HG03558 (cell line): ENCODE measurements at regions not wholly inside any gene's neighbourhood (a gene's known extent, or its start where the extent isn't known, plus 50 kb on each side); places are given as distances from the start of the nearest gene placed in this dataset.

Experiments
- ATAC-seq: cut with Tn5 transposase; IDR thresholded peaks from one replicate; pipeline ENCODE4 v1.9.1; 2021; ENCODE audit warnings: moderate number of reproducible peaks; ENCODE audit not compliant: unreplicated experiment; ENCODE audit errors: extremely low read depth

DNA sequence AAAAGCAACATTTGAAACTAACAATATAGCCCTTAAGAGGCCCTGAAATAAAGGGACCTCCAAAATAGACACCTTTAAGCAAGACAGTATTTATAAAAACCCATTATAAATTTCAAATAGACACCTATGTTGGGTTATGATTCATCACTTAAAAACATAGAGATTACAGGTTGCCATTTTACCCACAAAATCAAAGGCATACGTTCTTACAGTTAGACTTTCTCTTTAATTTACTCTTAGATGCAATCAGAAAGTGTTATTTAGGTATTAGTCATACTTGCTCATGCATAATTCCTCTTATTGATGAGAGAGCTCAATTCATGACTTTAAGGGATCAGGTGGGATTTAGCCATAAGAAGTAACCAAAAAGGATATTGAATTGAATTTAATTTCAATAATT is 51.5 kb upstream of the TMEM200A start:
- ATAC-seq: peak; percentile 72

DNA sequence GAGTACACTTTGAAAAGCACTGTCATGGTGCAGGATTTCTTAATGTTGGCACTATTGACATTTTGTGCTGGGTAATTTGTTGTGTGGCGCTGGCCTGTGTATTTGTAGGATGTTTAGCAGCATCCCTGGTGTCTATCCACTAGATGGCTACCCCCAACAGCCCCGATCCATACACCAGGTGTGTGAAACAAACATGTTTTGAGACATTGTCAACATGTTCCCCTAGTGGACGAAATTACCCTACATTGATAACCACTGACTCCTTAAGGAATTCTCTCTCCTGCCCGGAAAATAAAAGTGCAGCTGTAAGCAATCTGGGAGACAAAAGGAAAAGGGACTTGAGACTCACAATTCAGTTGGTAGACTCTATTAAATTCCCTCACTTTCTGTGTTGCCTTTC is 52.6 kb upstream of the TMEM200A start:
- ATAC-seq: no peak

DNA sequence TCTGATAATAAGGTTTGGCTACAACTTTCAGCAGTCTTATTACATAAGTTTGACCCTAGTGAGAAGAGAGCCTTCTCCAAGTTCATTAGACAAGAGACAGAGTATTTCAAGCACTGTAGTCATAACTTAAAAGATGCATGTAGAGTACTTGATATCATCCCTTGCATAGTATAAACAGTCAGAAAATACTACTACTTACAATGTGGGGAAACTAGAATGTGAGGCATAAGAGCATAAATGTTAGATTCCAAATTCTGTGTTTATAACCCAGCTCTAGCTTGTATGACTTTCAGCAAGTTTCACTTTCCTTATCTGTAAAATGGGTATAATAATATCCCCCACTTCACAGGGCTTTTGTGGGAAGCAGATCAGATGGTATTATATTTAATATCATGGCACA is 56.8 kb upstream of the TMEM200A start:
- no peak for ATAC-seq

DNA sequence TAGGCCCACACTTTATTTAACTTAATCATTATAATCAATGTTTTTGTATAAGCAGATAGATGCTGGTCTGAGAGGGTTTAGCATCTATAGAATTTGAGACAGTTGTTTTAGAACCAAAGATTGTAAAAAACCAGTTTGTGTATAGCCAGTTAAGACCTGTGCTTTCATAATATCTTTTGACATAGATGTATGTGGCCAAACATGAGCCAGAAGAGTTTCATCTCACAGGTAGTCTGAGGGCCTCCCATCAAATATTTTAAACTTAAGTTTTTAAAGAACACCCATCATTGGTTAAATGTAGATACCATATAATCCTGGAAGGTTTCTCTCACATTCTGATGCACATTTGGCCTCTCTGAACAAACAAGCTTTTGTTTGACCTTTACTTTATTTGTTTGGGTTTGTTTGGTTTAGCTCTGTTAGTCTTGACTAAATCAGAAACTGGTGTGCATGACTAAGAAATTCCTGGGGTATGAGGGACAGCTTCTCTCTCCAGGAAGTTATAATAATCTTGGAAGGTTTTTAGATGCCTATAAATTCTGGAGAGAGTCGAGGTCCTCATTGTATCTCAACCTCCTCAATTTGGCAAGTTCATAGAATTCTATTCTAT is 58.0 kb upstream of the TMEM200A start:
- no peak for ATAC-seq

DNA sequence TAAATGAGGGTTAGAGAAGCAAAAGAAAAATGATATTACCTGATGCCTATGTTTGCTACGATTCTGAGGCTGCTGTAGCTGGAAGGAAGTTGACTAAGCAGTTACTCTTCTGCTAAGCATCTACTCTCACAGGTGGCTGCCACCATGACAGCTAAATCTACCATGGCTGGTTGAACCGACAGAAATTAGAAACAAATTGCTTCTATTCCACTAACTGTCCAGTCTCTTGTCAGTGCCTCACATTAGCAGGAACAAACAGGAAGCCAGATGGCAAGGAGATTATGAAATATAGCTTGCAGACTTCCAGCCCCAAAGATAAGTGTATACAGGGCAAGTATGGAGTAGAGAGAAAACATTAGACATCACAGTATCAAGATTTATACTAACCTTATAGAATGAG is 59.4 kb upstream of the TMEM200A start:
- ATAC-seq: no peak

DNA sequence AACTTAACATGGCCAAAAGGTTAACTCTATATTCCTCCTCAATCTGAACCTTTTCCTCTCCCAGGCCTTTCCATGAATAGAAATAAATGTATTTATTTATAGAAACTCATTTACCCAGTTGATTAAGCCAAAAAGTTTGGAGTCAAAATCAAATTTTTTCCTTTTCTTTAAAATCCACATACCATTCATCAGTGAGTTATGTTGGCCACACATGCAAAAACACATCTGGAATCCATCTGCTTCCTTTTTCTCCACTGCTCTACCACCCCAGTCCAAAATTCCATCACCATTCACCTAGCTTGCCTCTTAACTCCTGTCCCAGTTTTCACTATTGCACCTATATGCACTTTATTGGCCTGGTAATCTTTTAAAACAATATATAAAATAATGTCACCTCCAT is 62.4 kb upstream of the TMEM200A start:
- ATAC-seq: no peak

DNA sequence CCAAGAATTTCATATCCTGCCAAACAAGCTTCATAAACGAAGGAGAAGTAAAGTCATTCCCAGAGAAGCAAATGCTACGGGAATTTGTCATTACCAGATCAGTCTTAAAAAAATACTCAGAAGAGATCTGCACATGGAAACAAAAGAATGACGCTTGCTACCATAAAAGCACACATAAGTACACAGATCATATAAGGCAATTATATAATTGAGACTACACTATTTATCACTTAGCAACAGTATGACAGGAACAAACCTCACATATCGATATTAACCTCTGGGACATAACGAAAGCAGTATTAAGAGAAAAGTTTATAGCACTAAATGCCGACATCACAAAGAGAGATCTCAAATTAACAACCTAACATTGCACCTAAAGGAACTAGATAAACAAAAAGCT is 67.6 kb upstream of the TMEM200A start:
- ATAC-seq: no peak

DNA sequence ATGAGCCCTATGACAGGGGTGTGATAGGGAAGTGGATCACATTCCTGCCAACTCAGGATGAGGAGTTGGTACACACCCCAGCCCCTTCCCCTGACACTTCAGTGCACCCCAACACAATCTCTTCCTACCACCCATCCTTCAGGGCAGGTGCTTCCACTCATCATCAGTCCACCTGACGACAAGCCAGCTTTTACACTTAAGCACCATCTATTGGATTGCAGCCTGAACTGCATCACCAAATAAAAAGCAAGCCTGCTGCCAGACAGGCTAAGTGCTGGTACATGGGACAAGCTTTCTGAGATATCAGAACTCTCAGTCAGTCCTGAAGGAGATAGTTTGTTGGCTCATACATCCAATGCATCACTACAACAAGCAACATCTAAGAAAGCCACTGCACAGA is 69.0 kb upstream of the TMEM200A start:
- ATAC-seq: no peak

DNA sequence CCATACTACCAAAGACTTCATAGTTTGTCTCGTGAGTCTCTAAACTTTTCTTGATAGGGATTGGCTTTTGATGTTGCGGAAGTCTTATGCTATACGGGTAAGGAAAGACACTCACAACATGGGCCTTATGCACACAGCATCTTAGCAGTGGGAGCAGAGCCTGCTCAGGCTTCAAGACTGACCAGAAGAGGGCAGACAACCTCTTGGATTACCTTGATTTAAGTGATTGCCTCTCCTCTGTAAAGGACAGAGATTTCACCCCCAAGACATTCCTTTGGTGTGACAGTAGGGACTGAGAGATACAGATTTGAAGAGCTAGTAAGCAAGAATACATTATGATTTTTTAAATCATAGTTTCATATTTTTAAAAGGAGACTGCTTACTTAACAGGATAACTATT is 71.0 kb upstream of the SAMD3 start:
- ATAC-seq: no peak

DNA sequence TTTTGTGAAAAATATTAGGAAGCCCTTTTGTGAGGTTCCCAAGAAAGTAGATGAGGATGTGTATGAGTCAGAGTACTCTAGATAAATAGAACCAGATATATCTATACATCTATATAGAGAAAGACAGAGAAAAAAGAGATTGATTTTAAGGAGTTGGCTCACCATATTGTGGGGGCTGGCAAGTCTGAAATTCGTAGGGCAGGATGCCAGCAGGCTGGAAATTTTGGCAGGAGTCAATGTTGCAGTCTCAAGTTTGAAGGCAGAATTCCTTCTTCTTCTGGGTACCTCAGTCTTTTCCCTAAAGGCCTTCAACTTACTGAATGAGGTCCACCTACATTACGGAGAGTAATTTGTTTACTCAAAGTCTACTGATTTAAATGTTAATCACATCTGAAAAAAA is 65.3 kb upstream of the SAMD3 start:
- no peak for ATAC-seq

DNA sequence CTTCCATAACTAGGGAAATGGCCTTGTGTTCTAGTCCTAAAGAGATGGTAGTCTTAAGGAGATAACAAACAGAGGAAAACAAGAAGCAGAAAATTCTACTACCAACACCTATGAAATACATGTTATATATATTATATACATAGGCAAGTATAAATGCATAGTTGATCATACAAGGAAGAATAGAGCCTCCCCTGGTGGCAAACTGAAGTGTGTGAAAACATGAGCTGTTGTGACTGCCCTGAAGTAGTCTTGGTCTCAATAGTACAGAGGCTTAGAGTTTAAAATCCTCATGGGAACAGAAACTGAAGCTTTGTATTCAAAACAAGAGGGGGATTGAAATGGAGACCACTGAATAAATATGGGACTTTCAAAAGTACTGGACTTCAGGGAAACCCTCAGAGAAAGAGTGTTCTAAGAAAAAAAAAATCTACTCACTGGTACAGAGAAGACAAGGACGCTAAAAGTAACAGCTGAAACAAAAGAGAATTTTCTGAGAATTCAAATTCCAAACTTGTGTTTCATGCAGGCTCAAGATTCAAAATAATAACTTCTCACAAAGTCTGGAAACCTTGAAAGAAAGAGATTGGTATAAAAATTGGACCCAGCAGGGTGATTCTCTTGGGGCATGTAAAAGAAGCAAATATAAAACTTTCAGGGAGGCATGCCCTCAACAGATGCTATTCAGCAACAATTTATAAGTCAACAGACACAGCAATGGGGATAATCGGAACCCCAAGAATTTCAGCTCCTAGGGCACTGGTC is 59.7 kb upstream of the SAMD3 start:
- no peak for ATAC-seq

DNA sequence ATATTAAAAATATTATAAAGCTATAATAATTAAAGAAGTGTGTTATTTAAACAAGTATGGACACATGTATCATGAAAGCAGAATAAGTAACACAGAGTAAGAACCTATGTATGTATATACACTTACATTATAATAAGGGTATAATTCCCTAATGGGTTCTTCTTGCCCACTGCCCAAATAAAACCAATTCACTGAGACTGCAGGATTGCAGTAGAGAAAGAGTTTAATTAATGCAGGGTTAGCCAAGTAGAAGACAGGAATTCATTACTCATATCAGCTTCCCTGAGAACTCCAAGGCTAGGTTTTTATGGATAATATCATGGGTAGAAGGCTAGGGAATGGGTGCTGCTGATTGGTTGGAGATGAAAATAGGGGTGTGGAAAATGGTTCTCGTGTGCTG is 53.8 kb upstream of the SAMD3 start:
- no peak for ATAC-seq

DNA sequence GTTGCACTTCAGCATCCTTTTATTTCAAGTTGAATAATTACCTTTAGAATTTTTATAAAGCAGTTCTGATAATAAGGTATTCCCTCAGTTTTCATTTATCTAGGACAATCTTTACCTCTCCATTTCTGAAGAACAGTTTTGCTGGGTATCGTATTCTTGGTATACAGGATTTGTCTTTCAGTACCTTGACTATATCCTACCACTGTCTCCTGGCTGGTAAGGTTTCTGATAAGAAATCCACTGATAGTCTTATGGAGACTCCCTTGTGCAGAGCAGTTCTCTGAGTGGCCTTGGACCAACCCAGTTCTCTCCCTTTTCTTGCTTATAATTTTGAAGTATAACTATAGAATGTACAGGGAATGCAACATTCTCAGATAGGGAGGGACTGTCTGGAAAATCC is 51.3 kb upstream of the SAMD3 start:
- no peak for ATAC-seq
